Sigmoid colon (tissue), 4 donors: ENCODE measurements at regions not wholly inside any gene's neighbourhood (a gene's known extent, or its start where the extent isn't known, plus 50 kb on each side); places are given as distances from the start of the nearest gene placed in this dataset.

Source experiments
- POLR2A ChIP-seq, 2 donors: fragments of 450-650 bp; IDR thresholded peaks; one replicate each; pipeline ENCODE4 v1.6.1; 2016; ENCODE audit warnings: antibody characterized with exemption in 2 of 2, mild to moderate bottlenecking in 2 of 2, moderate library complexity in 2 of 2
- POLR2AphosphoS5 ChIP-seq, 4 donors: sonication (generic); formaldehyde crosslinking; IDR thresholded peaks; one replicate each; pipeline ENCODE4 v1.6.1; 2017; ENCODE audit warnings: antibody characterized with exemption in 4 of 4
- TF ChIP-seq, protein P1 (sequence below), 4 experiments: fragments of 450-650 bp in 3 of 4; fragments of 200-600 bp in 1 of 4; IDR thresholded peaks; one replicate each; pipeline ENCODE4 v1.5.1; 2016 to 2019; ENCODE audit warnings: antibody characterized with exemption in 4 of 4, mild to moderate bottlenecking in 3 of 4, moderate library complexity in 2 of 4

DNA sequence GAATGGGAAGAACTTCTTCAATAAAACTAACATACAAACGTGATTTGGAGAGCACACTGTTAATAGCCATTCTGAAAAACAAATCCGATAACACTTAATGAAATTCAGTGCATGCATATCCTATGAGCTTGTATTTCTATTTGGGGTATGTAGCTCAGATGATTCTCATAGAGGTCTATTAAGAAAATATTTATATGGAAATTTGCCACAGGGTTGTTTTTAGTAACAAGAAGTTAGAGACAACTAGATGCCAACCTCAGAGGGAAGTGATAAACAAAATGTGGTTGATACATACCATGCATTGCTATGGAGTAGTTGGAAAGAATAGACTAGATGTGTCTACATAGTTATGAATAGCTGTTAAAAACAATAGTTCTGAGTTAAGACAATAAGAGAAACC is 395.8 kb upstream of the MAGEB18 start:
- TF ChIP-seq POLR2A (IDR thresholded peaks at IDR 0.05) = no peak
- TF ChIP-seq, protein P1, sequence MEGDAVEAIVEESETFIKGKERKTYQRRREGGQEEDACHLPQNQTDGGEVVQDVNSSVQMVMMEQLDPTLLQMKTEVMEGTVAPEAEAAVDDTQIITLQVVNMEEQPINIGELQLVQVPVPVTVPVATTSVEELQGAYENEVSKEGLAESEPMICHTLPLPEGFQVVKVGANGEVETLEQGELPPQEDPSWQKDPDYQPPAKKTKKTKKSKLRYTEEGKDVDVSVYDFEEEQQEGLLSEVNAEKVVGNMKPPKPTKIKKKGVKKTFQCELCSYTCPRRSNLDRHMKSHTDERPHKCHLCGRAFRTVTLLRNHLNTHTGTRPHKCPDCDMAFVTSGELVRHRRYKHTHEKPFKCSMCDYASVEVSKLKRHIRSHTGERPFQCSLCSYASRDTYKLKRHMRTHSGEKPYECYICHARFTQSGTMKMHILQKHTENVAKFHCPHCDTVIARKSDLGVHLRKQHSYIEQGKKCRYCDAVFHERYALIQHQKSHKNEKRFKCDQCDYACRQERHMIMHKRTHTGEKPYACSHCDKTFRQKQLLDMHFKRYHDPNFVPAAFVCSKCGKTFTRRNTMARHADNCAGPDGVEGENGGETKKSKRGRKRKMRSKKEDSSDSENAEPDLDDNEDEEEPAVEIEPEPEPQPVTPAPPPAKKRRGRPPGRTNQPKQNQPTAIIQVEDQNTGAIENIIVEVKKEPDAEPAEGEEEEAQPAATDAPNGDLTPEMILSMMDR (IDR thresholded peaks at IDR 0.05) = no peak
- no peak for TF ChIP-seq POLR2AphosphoS5 (IDR thresholded peaks at IDR 0.05)
